PC-3 (cell line): ENCODE measurements at regions not wholly inside any gene's neighbourhood (a gene's known extent, or its start where the extent isn't known, plus 50 kb on each side); places are given as distances from the start of the nearest gene placed in this dataset.

Experiments
- ATAC-seq: fragments of 200-7000 bp; cut with Tn5 transposase; 2 replicates; pipeline ENCODE4 v1.9.1; 2020; ENCODE audit warnings: mild to moderate bottlenecking, moderate library complexity
- BruUV-seq: library from RNA; stranded (reverse); fragments of 400-500 nt; replicated peaks from 2 replicates; lab custom pipeline; 2021; lab: Mats Ljungman, UMichigan
- CTCF ChIA-PET: fragments of 300-600 bp; sonication (Branson Sonifier 250); formaldehyde crosslinking; loops from one replicate; lab custom pipeline; 2022; ENCODE audit warnings: antibody characterized with exemption; lab: Charles Lee
- POLR2A ChIA-PET: fragments of 300-600 bp; sonication (Branson Sonifier 250); formaldehyde crosslinking; loops from one replicate; lab custom pipeline; 2022; ENCODE audit warnings: antibody characterized with exemption; ENCODE audit not compliant: unreplicated experiment; lab: Charles Lee
- DNase-seq: peaks from one replicate; pipeline ENCODE4 v3.0.0-alpha.2; 2015
- H2AFZ ChIP-seq: fragments of 300-600 bp; sonication (generic); 2 replicates; pipeline ENCODE4 v1.6.0; 2016; ENCODE audit warnings: antibody characterized with exemption, low read length
- H3F3A ChIP-seq: fragments of 300-600 bp; sonication (generic); one replicate; pipeline ENCODE4 v1.6.0; 2017; ENCODE audit warnings: antibody characterized with exemption, low read length, control low read depth, mild to moderate bottlenecking; ENCODE audit not compliant: unreplicated experiment
- H3K27ac ChIP-seq: fragments of 300-600 bp; sonication (generic); 2 replicates; pipeline ENCODE4 v1.5.1; 2016; ENCODE audit warnings: mild to moderate bottlenecking, low read length
- H3K27me3 ChIP-seq: fragments of 300-600 bp; sonication (generic); 2 replicates; pipeline ENCODE4 v1.6.1; 2016; ENCODE audit warnings: low read length, mixed read lengths
- H3K36me3 ChIP-seq: fragments of 300-600 bp; sonication (generic); 2 replicates; pipeline ENCODE4 v1.6.1; 2016; ENCODE audit warnings: low read depth, mixed run types, low read length, mixed read lengths
- H3K4me1 ChIP-seq: fragments of 300-600 bp; sonication (generic); 2 replicates; pipeline ENCODE4 v1.5.1; 2016; ENCODE audit warnings: low read length; ENCODE audit not compliant: insufficient read depth
- H3K4me2 ChIP-seq: fragments of 300-600 bp; sonication (generic); 2 replicates; pipeline ENCODE4 v1.6.0; 2016; ENCODE audit warnings: low read length
- H3K4me3 ChIP-seq: fragments of 300-600 bp; sonication (generic); 2 replicates; pipeline ENCODE4 v1.5.1; 2016; ENCODE audit warnings: mild to moderate bottlenecking, low read length, mixed read lengths
- H3K79me2 ChIP-seq: fragments of 300-600 bp; sonication (generic); 2 replicates; pipeline ENCODE4 v1.6.1; 2017; ENCODE audit warnings: low read length, mixed read lengths
- H3K9ac ChIP-seq: fragments of 300-600 bp; sonication (generic); 2 replicates; pipeline ENCODE4 v1.6.0; 2016; ENCODE audit warnings: mild to moderate bottlenecking, low read length
- H3K9me2 ChIP-seq: fragments of 300-600 bp; sonication (generic); replicated peaks from 2 replicates; pipeline ENCODE4 v1.6.1; 2016; ENCODE audit warnings: mixed run types, low read length, mixed read lengths
- H3K9me3 ChIP-seq: fragments of 300-600 bp; sonication (generic); 2 replicates; pipeline ENCODE4 v1.6.1; 2016; ENCODE audit warnings: low read length, mixed read lengths
- H4K20me1 ChIP-seq: fragments of 300-600 bp; sonication (generic); 2 replicates; pipeline ENCODE4 v1.6.1; 2016; ENCODE audit warnings: low read length, mixed read lengths
- EZH2 ChIP-seq: fragments of 300-600 bp; sonication (generic); IDR thresholded peaks from one replicate; pipeline ENCODE4 v1.6.1; 2017; ENCODE audit warnings: antibody characterized with exemption, mild to moderate bottlenecking, low read length; ENCODE audit not compliant: unreplicated experiment
- EZH2phosphoT487 ChIP-seq: fragments of 300-600 bp; sonication (generic); IDR thresholded peaks from 2 replicates; pipeline ENCODE4 v1.6.1; 2018; ENCODE audit warnings: mild to moderate bottlenecking, antibody characterized with exemption, low read length, borderline replicate concordance
- intact Hi-C: fragments of 100-400 bp; cut with micrococcal nuclease; formaldehyde crosslinking; loops from 2 replicates; pipeline ENCODE4 v1.9.0; 2023
- TF ChIP-seq, protein P1 (sequence below): fragments of 300-600 bp; sonication (generic); conservative IDR thresholded peaks from 2 replicates; pipeline ENCODE4 v1.5.1; 2017; ENCODE audit warnings: antibody characterized with exemption, low read depth, mild to moderate bottlenecking, low read length

DNA sequence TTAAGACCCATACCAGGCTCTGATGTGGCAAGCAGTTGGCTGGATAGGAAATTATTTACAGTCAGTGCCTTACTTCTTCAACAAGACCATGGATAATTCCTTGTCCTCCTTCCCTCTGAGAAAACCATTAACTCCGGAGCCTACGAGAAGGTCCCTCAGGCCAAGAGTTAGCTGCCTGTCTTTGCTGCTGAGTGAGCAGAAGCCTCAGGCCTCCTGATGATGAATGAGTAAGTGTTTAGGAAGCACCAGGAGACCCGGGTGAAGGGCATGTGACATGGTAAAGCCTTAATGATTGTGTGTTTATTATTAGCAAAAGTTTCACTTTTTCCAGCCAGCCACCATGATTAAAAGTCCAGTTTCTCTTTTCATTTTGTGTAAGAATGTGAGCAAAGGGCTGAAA is 174.9 kb upstream of the TOPAZ1 start:
- TF ChIP-seq, protein P1, sequence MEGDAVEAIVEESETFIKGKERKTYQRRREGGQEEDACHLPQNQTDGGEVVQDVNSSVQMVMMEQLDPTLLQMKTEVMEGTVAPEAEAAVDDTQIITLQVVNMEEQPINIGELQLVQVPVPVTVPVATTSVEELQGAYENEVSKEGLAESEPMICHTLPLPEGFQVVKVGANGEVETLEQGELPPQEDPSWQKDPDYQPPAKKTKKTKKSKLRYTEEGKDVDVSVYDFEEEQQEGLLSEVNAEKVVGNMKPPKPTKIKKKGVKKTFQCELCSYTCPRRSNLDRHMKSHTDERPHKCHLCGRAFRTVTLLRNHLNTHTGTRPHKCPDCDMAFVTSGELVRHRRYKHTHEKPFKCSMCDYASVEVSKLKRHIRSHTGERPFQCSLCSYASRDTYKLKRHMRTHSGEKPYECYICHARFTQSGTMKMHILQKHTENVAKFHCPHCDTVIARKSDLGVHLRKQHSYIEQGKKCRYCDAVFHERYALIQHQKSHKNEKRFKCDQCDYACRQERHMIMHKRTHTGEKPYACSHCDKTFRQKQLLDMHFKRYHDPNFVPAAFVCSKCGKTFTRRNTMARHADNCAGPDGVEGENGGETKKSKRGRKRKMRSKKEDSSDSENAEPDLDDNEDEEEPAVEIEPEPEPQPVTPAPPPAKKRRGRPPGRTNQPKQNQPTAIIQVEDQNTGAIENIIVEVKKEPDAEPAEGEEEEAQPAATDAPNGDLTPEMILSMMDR: no peak
- TF ChIP-seq EZH2phosphoT487 (no peak), EZH2 (no peak)
- Histone ChIP-seq H3K9ac (no peak overlapping the region), H3K9me3 (no peaks in the 10 kb centered on the region), H3K4me1 (peaks cover 28% of the 10 kb centered on the region), H3K36me3 (no peaks in the 10 kb centered on the region), H3K4me3 (no peak overlapping the region), H2AFZ (no peak overlapping the region), H3F3A (peaks cover 9% of the 10 kb centered on the region), H3K9me2 (no peaks in the 10 kb centered on the region), H4K20me1 (no peaks in the 10 kb centered on the region), H3K27me3 (no peaks in the 10 kb centered on the region), H3K4me2 (no peak overlapping the region), H3K79me2 (no peaks in the 10 kb centered on the region), H3K27ac (no peak overlapping the region)
- POLR2A ChIA-PET: no interaction called here
- intact Hi-C loops: loop anchor here (5.0 kb wide), 3 partner anchors 130 to 300 kb away; no protein-coding TSS in a partner anchor
- CTCF ChIA-PET: no interaction called here
- no peak for ATAC-seq
- BruUV-seq: no TSS peak
- DNase-seq: peak; percentile 21

DNA sequence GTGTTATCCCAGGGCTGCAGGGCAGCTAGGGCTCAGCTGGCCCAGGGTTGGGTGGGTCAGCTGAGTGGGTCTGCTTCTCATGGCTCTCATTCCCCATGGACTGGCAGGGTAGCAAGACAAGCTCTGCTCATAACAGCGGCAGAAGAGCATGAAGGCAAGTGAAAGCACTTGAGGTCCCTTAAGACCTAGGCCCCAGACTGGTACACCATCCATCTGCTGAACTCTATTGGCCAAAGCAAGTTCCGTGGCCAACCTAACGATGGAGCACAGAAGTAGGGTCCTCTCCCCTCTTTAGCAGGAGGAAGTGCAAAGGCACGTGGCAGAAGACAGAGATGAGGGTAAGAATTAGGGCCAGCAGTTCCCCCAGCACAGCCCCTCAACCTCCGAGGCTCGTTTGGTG is 174.3 kb upstream of the TOPAZ1 start:
- Histone ChIP-seq H3K4me1 (peaks cover 28% of the 10 kb centered on the region), H3K36me3 (no peaks in the 10 kb centered on the region), H3K9ac (no peak overlapping the region), H3K9me2 (no peaks in the 10 kb centered on the region), H3K4me2 (no peak overlapping the region), H3K79me2 (no peaks in the 10 kb centered on the region), H3K27me3 (no peaks in the 10 kb centered on the region), H2AFZ (no peak overlapping the region), H4K20me1 (no peaks in the 10 kb centered on the region), H3K9me3 (no peaks in the 10 kb centered on the region), H3F3A (peaks cover 9% of the 10 kb centered on the region), H3K4me3 (no peak overlapping the region), H3K27ac (no peak overlapping the region)
- POLR2A ChIA-PET: no interaction called here
- ATAC-seq: no peak
- no peak for DNase-seq
- CTCF ChIA-PET: no interaction called here
- intact Hi-C loops: loop anchor here (5.0 kb wide), 3 partner anchors 130 to 300 kb away; no protein-coding TSS in a partner anchor
- BruUV-seq: no TSS peak
- no peak for TF ChIP-seq EZH2phosphoT487
- TF ChIP-seq, protein P1: no peak
- no peak for TF ChIP-seq EZH2

DNA sequence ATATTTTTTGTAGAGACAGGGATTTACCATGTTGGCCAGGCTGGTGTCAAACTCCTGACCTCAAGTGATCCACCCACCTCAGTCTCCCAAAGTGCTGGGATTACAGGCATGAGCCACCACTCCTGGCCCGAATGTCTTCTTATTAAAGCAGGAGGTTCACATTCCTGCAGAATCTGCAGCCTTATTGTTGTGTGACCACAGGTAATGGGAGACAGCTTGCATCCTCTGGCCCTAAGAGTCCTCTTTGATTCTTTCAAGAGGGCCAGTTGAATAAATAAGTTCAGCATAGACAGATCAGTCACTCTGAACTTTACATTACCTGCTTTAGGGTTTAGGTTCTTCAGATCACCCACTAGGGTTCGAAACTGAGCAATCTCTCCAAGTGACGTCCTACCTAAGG is 172.9 kb upstream of the TOPAZ1 start:
- peak overlapping the region; percentile 62; the same call in 1 of the 2 replicates for H3K4me2 ChIP-seq
- intact Hi-C loops: loop anchor here (5.0 kb wide), 3 partner anchors 129 to 301 kb away; no protein-coding TSS in a partner anchor
- peak; percentile 46 for DNase-seq

More for the DNA sequence above, 172.9 kb upstream of the TOPAZ1 start:
- ChIA-PET CTCF (no interaction called here), POLR2A (no interaction called here)
- no peaks in the 10 kb centered on the region for H3K9me3 ChIP-seq
- H3K9me2 ChIP-seq: no peaks in the 10 kb centered on the region
- H3F3A ChIP-seq: peaks cover 9% of the 10 kb centered on the region
- H3K79me2 ChIP-seq: no peaks in the 10 kb centered on the region
- no peaks in the 10 kb centered on the region for H3K36me3 ChIP-seq
- H3K27me3 ChIP-seq: no peaks in the 10 kb centered on the region
- H3K4me3 ChIP-seq: no peak overlapping the region
- no TSS peak for BruUV-seq
- H2AFZ ChIP-seq: no peak overlapping the region
- peaks cover 28% of the 10 kb centered on the region for H3K4me1 ChIP-seq
- peak overlapping the region; percentile 81 for H3K27ac ChIP-seq
- H4K20me1 ChIP-seq: no peaks in the 10 kb centered on the region
- no peak overlapping the region for H3K9ac ChIP-seq
- TF ChIP-seq EZH2 (no peak), EZH2phosphoT487 (no peak)
- TF ChIP-seq, protein P1: no peak
- no peak for ATAC-seq
